Loucy (cell line): ENCODE measurements at regions not wholly inside any gene's neighbourhood (a gene's known extent, or its start where the extent isn't known, plus 50 kb on each side); places are given as distances from the start of the nearest gene placed in this dataset.

ENCODE experiments used
- H2AFZ ChIP-seq: fragments of 200-600 bp; sonication (generic); 2 replicates; pipeline ENCODE4 v1.6.0; 2016; ENCODE audit warnings: antibody characterized with exemption, mild to moderate bottlenecking, low read length, moderate library complexity
- H3F3A ChIP-seq: fragments of 200-600 bp; 2 replicates; pipeline ENCODE4 v1.6.0; 2016; ENCODE audit warnings: antibody characterized with exemption, low read depth, mild to moderate bottlenecking
- H3K27me3 ChIP-seq: fragments of 200-600 bp; sonication (generic); 2 replicates; pipeline ENCODE4 v1.6.1; 2014; ENCODE audit warnings: low read length, mild to moderate bottlenecking; ENCODE audit not compliant: insufficient read depth, poor library complexity, severe bottlenecking
- H3K36me3 ChIP-seq: fragments of 200-600 bp; sonication (generic); 2 replicates; pipeline ENCODE4 v1.6.1; 2016; ENCODE audit warnings: low read length; ENCODE audit not compliant: insufficient read depth
- H3K4me1 ChIP-seq: fragments of 200-600 bp; sonication (generic); 2 replicates; pipeline ENCODE4 v1.5.1; 2014; ENCODE audit warnings: low read length, mild to moderate bottlenecking; ENCODE audit not compliant: insufficient read depth, poor library complexity, severe bottlenecking
- H3K4me2 ChIP-seq: fragments of 200-600 bp; sonication (generic); 2 replicates; pipeline ENCODE4 v1.6.0; 2014; ENCODE audit warnings: antibody characterized with exemption, low read length, low read depth, mild to moderate bottlenecking; ENCODE audit not compliant: poor library complexity, severe bottlenecking
- H3K4me3 ChIP-seq: fragments of 200-600 bp; sonication (generic); 2 replicates; pipeline ENCODE4 v1.5.1; 2014; ENCODE audit warnings: low read length, mild to moderate bottlenecking, mixed read lengths; ENCODE audit not compliant: poor library complexity, severe bottlenecking
- H3K79me2 ChIP-seq: fragments of 200-600 bp; sonication (generic); 2 replicates; pipeline ENCODE4 v1.6.1; 2014; ENCODE audit warnings: low read length; ENCODE audit not compliant: insufficient read depth
- H3K9ac ChIP-seq: fragments of 200-600 bp; sonication (generic); 2 replicates; pipeline ENCODE4 v1.6.0; 2014; ENCODE audit warnings: mild to moderate bottlenecking, low read depth, low read length, moderate library complexity; ENCODE audit not compliant: poor library complexity, severe bottlenecking
- H3K9me2 ChIP-seq: fragments of 200-600 bp; sonication (generic); replicated peaks from 2 replicates; pipeline ENCODE4 v1.6.1; 2016; ENCODE audit warnings: low read depth, low read length, mixed read lengths
- H3K9me3 ChIP-seq: fragments of 200-600 bp; sonication (generic); 2 replicates; pipeline ENCODE4 v1.6.1; 2014; ENCODE audit warnings: mild to moderate bottlenecking, antibody characterized with exemption, low read length, low read depth; ENCODE audit not compliant: insufficient read depth
- H4K20me1 ChIP-seq: fragments of 200-600 bp; sonication (generic); 2 replicates; pipeline ENCODE4 v1.6.0; 2014; ENCODE audit warnings: antibody characterized with exemption, low read length, mild to moderate bottlenecking; ENCODE audit not compliant: insufficient read depth, poor library complexity, severe bottlenecking
- CTCF ChIP-seq: fragments of 200-600 bp; sonication (generic); conservative IDR thresholded peaks from 2 replicates; pipeline ENCODE4 v1.5.1; 2014; ENCODE audit warnings: mild to moderate bottlenecking, antibody characterized with exemption, low read length
- EZH2phosphoT487 ChIP-seq: fragments of 200-600 bp; IDR thresholded peaks from 2 replicates; pipeline ENCODE4 v1.6.1; 2018; ENCODE audit warnings: antibody characterized with exemption, mild to moderate bottlenecking, moderate library complexity, borderline replicate concordance

- no peaks in the 10 kb centered on the region for H3K9me3 ChIP-seq
- no peak overlapping the region for H2AFZ ChIP-seq
- H3K4me2 ChIP-seq, result no peak overlapping the region
- no peaks in the 10 kb centered on the region for H3K79me2 ChIP-seq
- H3K4me1 ChIP-seq, result no peaks in the 10 kb centered on the region
- TF ChIP-seq EZH2phosphoT487 (no peak), CTCF (no peak)
- H4K20me1 ChIP-seq, result no peaks in the 10 kb centered on the region
- no peak overlapping the region for H3K9ac ChIP-seq
- no peaks in the 10 kb centered on the region for H3K9me2 ChIP-seq
- no peaks in the 10 kb centered on the region for H3K36me3 ChIP-seq
- no peaks in the 10 kb centered on the region for H3F3A ChIP-seq
- H3K27me3 ChIP-seq, result no peaks in the 10 kb centered on the region
- H3K4me3 ChIP-seq, result no peak overlapping the region
Measured at GRCh38 chr9:126055381-126055985, 271.1 kb upstream of the MVB12B start.

GRCh38 chr9:126056312-126057021 is 270.2 kb upstream of the MVB12B start:
- Histone ChIP-seq H2AFZ (no peak overlapping the region), H3K79me2 (no peaks in the 10 kb centered on the region), H3K36me3 (no peaks in the 10 kb centered on the region), H3K27me3 (no peaks in the 10 kb centered on the region), H3K4me2 (no peak overlapping the region), H4K20me1 (no peaks in the 10 kb centered on the region), H3K9me3 (no peaks in the 10 kb centered on the region), H3K4me1 (no peaks in the 10 kb centered on the region), H3K9me2 (no peaks in the 10 kb centered on the region), H3K4me3 (no peak overlapping the region), H3F3A (no peaks in the 10 kb centered on the region), H3K9ac (no peak overlapping the region)
- TF ChIP-seq EZH2phosphoT487, result no peak
- TF ChIP-seq CTCF, result no peak

GRCh38 chr9:126057121-126057825 is 269.4 kb upstream of the MVB12B start:
- Histone ChIP-seq H3K79me2 (no peaks in the 10 kb centered on the region), H3K4me3 (no peak overlapping the region), H3K36me3 (no peaks in the 10 kb centered on the region), H4K20me1 (no peaks in the 10 kb centered on the region), H3K27me3 (no peaks in the 10 kb centered on the region), H3K9me3 (no peaks in the 10 kb centered on the region), H3F3A (no peaks in the 10 kb centered on the region), H3K4me2 (no peak overlapping the region), H3K4me1 (no peaks in the 10 kb centered on the region), H2AFZ (no peak overlapping the region), H3K9ac (no peak overlapping the region), H3K9me2 (no peaks in the 10 kb centered on the region)
- TF ChIP-seq EZH2phosphoT487 (no peak), CTCF (no peak)
